ENCODE measurements at regions not wholly inside any gene's neighbourhood (a gene's known extent, or its start where the extent isn't known, plus 50 kb on each side); places are given as distances from the start of the nearest gene placed in this dataset.

- TF ChIP-seq CTCF (IDR thresholded peaks at IDR 0.05; ENCODE audit: borderline replicate concordance, extremely low read depth, low read length, poor library complexity, severe bottlenecking) (no peak), EZH2 (IDR thresholded peaks at IDR 0.05; ENCODE audit: borderline replicate concordance, low read depth, low read length, severe bottlenecking) (no peak)
Measured at GRCh38 chr2:158890296-158890905, 78.0 kb upstream of the TANC1 start.
